GM21576 (cell line): ENCODE measurements at regions not wholly inside any gene's neighbourhood (a gene's known extent, or its start where the extent isn't known, plus 50 kb on each side); places are given as distances from the start of the nearest gene placed in this dataset.
"Not testable (repeated sequence)": the region's sequence is repeated elsewhere in the genome, so short reads cannot be mapped to it uniquely, and the experiment has no call there.

ENCODE experiments used
- ATAC-seq: cut with Tn5 transposase; IDR thresholded peaks from one replicate; pipeline ENCODE4 v1.9.1; 2021; ENCODE audit warnings: mild to moderate bottlenecking, moderate library complexity; ENCODE audit not compliant: unreplicated experiment

DNA sequence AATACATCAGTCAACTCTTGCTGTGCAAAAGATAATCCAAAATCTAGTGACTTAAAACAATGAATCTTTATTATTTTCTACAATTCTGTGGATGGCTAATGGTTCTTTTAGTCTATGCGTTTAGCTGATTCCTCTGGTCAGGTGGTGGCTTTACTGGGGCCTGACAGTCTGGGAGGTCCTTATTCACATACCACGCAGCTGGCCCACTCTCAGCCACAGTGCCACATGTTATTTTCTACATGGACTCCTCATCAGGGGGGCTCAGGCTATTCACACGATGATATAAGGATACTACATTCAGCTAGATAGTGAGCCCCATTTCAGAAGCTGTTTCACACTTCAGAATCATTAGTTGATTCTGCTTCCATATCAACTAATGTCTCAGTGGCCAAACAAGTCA lies 287.5 kb upstream of the MGAT4C start:
- no peak for ATAC-seq

DNA sequence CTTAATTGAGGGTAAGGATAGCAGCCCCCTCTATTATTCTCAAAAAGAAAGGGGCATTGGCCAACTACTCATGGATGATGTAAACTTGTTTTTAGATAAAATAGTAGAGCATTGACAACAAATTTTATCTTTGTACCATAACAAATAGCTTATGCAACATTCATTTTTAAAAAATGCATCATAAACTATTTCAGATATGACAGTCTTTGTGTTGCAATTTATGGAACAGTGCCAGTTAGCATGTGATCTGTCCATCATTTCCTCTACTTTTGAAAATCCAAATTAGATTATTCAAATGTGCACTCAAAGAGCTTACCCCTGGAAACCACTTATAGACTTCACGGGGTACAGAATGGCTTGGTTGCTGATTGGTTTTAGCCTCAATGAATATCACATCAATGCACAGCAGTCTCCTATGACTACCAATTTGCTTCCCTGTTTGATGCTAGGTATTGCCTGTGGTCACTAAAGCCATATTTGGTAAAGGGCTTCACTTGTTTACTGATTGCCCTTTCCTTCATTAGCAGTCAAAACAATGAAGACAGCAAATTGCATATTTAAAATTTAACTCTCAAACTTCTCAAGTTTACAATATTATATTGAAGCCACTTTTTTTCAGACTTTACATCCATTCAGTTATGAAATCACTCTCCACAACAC lies 274.9 kb upstream of the MGAT4C start:
- ATAC-seq, result no peak

DNA sequence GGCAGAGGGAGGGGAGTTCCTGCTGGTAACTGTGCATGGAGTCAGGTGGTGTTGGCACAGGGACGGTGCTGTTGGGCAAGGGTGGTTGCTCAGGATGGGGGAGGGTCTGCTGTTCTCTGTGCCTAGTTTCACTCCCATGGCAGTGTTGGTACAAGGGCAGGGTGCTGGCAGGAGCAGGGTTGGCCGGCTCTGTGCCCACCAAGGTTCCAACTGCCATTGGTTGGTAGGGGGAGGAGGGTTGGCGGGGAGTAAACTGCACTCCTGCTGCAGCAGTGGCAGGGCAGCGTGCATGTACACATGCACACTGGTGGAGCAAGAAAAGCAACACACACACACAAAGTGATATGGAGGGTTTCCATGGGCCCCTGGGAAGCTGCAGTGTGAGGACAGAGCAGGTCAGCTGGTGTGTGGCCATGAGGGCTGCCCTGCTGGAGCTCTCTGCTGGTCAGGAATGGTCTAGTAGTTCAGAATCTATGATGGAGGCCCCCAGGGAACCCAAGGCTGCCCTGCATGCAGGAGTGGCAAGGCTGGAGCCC lies 269.9 kb upstream of the MGAT4C start:
- no peak for ATAC-seq

DNA sequence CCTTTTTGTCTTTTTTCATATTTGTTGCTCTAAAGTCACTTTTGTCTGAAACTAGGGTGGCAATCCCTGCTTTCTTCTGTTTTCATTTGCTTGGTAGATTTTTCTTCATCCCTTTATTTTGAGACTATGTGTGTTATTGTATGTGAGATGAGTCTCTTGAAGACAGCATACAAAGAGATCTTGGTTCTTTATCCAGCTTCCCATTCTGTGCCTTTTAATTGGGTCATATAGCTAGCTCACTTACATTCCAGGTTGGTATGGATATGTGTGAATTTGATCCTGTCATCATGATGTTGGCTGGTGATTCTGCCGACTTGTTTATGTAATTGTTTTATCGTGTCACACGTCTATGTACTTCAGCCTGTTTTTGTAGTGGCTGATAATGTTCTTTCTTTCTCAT lies 267.7 kb upstream of the MGAT4C start:
- no peak for ATAC-seq

DNA sequence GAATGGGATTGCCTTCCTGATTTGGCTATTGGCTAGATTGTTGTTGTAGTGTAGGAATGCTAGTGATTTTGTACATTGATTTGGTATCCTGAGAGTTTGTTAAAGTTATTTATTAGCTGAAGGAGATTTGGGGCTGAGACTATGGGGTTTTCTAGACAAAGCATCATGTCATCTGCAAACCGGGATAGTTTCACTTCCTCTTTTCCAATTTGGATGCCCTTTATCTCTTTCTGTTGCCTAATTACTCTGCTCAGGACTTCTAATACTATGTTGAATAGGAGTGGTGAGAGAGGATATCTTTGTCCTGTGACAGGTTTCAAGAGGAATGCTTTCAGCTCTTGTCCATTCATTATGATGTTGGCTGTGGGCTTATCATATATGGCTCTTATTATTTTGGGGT lies 265.7 kb upstream of the MGAT4C start:
- no peak for ATAC-seq

DNA sequence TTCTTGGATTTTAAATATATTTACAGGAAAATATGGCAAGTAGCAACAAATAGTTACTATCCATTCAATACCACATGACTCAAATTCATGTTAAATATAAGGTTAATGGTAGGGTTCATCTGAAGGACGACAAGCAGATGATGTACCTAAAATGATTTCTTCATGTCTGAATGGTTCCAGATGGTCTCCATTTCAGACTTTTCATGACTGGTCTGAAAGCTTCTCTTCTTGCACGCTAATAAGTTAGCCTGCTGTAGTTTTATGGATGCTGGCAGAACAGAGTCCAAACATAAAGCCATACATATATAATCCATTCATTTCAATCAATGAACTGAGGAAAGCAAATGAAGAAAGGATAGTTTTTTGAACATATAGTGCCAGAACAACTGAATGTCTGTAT lies 257.0 kb upstream of the MGAT4C start:
- ATAC-seq, result no peak

DNA sequence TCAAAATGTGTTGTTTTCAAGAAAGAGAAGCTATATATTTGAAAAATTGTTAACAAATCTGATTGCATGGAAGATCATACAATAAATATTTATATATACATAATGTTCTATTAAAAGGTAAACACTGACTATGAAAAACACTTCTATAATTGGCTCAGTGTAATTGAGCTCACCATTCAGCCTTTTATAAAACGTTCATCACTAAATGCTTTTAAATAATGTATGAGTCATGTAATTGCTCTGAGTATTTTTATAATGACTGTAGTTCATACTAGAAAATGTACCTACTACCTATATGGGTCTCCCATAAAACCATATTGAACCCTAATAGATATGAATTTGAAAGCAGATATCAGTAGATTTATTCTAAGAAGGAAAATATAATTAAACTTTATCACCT lies 240.4 kb upstream of the MGAT4C start:
- no peak for ATAC-seq

DNA sequence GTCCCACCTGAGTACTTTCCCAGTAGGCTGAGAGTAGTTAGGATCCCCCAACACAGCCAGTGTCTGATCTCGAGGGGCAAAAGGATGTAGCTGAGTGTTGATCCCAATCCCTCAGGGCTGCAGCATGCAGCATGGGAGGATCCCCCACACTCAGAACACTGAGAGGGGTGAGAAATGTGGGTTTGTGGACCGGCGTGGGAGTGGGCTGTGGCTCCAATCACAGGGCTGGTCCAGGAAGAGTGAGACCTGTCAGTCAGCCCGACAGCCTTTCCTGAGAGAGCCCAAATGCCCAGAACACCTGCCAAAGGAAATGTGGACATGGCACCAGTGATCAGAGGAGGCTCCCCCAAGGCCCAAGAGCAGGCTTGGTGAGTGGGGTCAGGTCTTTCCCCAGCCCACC lies 228.3 kb upstream of the MGAT4C start:
- no peak for ATAC-seq

DNA sequence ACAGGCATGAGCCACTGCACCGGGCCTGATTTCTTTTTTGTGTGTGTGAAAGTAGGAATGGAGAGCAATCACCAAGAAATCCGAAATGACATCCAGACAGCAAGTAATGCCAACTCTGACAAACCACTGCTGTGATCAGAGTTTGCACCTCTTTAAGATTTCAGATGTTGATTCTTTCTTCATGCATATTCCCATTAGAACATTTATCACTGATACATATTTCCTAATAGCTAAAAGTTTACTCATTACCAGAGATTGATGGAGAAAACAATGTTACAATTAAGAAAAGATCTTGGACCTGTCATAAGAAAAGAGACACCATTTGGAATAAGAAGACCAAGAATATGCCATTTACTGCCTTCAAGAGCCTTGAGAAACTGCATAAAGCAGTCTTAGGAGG lies 217.0 kb upstream of the MGAT4C start:
- no peak for ATAC-seq

DNA sequence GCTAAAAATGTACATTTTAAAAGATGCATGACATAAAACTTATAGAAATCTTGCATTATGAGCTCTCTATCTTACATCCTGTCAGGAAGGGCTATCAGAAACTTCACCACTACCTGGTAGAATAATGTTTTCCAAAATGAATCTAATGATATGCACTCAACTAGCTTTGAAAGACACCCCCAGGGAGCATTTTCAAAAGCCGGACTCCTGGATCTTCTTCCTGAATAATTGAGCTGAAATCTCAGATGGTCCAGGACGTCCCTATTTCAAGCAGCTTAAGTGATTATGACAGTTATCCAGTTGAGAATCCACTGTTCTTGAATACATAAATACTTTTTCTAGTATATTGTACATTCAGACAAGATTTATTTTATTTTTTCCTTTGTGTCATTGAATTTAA lies 200.6 kb upstream of the MGAT4C start:
- ATAC-seq, result no peak

DNA sequence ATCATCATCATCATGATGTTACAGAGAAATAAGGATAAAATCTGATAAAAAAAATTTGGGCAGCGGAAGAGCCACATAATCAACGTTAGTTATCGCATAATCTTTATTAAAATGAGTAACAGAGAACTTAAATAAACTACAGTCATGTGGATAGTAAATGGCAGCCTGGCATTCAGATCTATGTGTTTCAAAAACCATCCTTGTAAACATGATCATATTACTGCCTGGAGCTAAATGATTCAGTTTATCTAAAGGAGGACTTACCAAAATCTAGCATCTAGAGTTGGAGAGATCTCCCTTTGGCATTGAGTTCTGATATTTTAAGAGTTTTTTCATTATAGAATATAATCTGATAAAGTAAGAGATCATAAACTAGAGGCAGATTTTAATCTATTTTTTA lies 200.1 kb upstream of the MGAT4C start:
- ATAC-seq, result no peak

DNA sequence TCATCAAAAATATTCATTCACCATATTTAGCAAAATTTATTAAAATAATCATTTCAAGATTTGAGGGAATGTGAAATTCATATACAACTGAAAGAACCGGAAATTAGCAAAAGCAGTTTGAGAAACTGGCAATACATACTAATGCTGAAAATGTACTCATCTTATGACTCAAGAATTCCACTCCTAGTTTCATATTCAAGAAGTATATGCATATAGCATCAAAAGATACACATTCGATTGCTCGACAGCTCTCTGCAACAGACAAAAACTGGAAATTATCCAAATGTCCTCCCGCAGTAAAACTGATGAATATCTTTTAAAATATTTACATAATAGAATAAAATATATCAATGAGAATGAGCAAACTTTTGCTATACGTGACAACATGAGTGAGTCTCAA lies 189.2 kb upstream of the MGAT4C start:
- ATAC-seq, result no peak

DNA sequence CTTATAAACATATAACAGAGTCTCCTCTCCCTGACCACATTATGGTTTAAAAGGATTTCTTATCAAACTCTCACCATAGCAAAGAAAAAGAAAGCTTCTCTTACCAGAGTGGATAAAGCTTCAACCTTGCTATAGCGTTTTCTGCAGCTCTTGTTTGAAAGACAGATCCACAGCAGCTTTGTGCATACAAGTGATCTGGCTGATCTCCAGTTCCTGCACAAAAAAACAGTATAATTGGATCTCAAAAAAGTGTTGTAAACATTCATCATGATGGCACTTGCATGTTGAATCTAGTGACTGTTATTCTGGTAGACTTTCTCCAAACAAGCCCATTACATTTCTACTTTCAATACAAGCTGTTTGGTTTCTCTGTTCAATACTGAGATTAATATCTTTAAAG lies 178.9 kb upstream of the MGAT4C start:
- ATAC-seq, result no peak

DNA sequence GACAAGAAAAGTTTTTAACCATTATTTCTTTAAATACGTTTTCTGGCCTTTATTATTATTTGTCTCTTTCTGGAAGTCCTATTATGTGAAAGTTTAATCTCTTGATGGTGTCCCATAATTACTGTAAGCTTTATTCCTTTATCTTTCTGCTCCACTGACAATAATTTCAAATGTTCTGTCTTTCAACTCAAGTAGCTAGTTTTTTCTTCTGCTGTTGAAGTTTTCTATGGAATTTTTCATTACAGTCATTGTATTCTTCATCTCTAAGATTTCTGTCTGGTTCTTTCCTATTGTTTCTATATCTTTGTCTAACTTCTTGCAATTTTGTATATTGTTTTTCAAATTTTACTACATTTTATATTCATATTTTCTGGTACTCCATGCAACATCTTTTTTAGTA lies 173.6 kb upstream of the MGAT4C start:
- ATAC-seq, result no peak

DNA sequence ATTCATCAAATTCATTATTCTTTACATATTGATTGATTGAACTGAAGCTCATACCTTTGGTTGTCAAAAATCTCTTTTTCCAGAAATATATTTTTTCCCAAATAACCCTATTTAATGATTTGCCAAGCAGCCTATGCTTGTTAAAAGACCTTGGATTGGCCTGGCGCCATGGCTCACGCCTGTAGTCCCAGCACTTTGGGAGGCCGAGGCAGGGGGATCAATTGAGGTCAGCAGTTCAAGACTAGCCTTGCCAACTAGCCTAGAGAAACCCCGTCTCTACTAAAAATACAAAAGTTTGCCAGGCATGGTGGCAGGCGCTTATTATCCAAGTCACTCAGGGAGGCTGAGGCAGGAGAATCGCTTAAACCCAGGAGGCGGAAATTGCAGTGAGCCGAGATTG lies 165.1 kb upstream of the MGAT4C start:
- no peak for ATAC-seq

DNA sequence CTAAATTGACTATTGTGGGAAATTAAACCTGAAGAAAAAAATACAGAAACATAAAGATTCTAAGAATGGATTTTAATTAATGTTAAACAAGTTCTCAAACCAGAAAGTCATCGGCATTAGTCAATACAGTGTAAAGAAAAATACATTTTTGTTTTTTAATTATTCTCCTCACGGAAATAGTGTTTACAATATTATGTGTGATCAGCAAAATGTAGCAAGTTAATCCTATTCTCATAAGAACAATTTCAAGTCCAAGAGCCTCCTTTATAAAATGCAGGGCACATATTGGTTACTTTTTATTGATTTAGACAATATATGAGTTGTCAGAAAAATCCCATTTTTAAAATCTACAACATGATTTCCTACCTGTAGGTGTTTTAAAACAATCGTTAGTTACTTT lies 158.0 kb upstream of the MGAT4C start:
- ATAC-seq, result no peak

DNA sequence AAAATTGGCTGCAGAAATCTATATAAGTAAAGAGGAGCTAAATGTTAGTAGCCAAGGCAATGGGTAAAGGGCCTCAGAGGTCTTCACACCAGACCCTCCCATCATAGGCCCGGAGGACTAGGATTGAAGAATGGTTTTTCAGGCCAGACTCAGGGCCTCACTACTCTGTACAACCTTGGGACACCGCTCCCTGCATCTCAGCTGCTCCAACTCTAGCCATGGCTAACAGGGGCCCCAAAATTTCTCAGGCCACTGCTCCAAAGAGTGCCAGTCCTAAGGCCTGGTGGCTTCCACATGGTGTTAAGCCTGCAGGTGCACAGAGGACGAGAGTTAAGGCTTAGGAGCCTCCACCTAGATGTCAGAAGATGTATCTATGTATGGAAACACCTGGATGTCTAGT lies 155.5 kb upstream of the MGAT4C start:
- no peak for ATAC-seq

DNA sequence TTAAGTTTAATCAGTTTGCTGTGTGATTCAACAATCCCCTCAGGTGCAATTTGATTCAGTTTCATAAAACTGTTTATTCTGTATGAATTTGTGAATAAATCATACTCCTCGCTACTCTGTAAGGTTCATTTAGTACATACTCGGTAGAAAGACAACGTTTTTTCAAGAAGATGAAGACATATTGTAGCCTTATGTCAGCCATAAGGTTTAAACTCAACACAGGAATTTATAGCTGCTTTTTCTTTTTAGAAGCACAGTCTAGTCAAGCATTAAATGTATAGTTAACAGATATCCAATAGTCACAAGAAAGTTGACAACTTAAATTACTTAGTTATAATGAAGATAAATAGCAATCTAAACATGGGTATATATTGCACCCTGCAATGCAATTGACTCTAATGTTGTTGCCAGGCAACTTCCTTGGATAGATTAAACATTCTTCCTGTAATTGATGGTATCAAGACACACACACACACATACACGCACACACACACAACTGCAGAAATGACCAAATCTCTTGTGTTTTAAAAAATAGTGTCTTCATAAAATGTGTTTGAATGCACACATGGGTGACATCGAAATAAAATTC lies 151.5 kb upstream of the MGAT4C start:
- no peak for ATAC-seq

DNA sequence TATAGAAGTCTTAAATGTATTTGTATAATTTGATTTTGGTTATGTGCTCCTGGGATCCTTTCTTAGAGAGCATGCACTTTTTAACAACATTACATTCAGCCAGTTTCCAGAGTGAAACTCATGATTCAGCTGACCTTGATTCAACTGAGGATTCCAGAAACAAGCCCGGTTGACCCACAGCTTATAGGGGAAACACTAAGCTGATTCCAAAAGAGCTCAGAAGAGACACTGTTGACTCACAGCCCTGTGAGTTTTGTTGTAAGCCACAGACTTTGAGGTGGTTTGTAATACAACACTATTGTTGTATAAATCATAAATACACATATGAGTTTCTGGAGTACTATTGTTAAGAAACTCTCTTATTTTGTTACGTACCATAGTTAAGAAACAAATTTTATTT lies 133.8 kb upstream of the MGAT4C start:
- ATAC-seq, result no peak

DNA sequence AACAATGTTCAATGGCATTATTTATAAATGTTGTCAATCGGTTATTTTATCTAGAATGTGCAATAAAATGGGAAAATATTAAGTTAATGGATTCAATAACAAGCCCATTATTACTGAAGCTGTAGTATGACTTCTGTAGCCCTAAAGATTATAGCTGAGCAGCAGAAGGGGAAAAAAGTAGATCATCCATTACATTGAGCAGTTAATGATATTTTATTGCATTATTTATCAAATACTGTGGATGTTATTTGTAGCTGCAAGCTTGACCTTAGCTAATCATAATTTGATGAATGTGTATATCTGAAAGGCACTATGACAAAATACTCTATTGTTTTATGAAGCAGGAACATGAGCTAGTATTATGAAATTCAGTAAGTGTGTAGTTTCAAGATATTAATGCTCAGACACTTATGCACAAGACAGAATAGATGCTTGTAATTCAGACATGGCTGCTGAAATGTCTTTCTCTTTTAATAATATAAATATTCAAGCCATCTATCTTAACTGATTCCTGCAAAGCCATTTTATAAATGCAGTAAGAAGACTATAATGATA lies 131.5 kb upstream of the MGAT4C start:
- ATAC-seq, result no peak

DNA sequence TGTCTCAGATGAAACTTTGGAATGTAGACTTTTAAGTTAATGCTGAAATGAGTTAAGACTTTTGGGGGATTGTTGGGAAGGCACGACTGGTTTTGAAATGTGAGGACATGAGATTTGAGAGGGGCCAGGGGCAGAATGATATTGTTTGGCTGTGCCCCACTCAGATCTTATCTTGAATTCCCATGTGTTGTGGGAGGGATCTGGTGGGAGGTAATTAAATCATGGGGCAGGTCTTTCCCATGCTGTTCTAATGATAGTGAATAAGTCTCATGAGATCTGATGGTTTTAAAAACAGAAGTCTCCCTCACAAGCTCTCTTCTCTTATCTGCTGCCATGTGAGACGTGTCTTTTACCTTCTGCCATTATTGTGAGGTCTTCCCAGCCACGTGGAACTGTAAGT lies 127.6 kb upstream of the MGAT4C start:
- not testable (repeated sequence) for ATAC-seq

DNA sequence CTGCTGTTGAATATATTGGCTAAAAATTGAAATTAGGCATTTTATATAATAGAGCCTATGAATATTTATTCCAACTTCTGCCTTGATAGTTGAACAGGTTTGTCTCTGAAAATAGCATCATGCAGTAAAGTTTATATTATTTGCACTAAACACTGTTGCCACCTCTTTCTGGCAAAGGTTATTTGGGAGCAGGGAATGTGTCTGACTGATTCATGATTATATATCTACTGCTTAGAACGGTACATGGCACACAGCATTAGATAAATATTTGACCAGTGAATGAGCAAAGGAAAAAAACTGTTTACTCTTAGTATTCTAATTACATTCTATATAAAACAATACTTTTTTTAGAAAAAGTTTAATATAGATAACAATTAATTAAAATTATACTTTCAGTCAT lies 123.1 kb upstream of the MGAT4C start:
- no peak for ATAC-seq

DNA sequence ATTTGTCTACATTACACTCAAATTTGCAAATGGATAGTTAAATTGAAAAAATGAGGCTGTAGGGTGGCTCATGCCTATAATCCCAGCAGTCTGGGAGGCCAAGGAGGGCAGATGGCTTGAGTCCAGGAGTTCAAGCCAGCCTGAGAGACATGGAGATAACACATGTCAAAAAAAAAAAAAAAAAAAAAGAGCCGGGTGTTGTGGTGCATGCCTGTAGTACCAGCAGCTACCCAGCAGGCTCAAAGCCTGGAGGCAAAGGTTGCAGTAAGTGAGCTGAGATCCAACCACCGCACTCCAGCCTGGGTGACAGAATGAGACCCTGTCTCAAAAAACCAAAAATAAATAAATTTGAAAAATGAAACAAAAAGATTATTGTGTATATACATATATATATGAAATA lies 119.9 kb upstream of the MGAT4C start:
- ATAC-seq, result no peak
